GM19025 (cell line): ENCODE measurements at regions not wholly inside any gene's neighbourhood (a gene's known extent, or its start where the extent isn't known, plus 50 kb on each side); places are given as distances from the start of the nearest gene placed in this dataset.
A peak's percentile ranks its signal among the peaks of the same experiment; 100 is the strongest.

ENCODE experiments used
- ATAC-seq: cut with Tn5 transposase; IDR thresholded peaks from one replicate; pipeline ENCODE4 v1.9.1; 2021; ENCODE audit warnings: mild to moderate bottlenecking, low read depth, moderate library complexity; ENCODE audit not compliant: unreplicated experiment

- no peak for ATAC-seq
Observed at GRCh38 chr10:117429643-117430265, 54.5 kb upstream of the PDZD8 start.

GRCh38 chr10:117427356-117427755, 52.1 kb upstream of the PDZD8 start:
- ATAC-seq: no peak

- peak; percentile 81 for ATAC-seq
Observed at GRCh38 chr10:117425974-117426566, 50.8 kb upstream of the PDZD8 start.

- no peak for ATAC-seq
Observed at GRCh38 chr10:117424883-117425649, 49.8 kb upstream of the PDZD8 start.
